Endothelial cell of umbilical vein (primary cell): ENCODE measurements at regions not wholly inside any gene's neighbourhood (a gene's known extent, or its start where the extent isn't known, plus 50 kb on each side); places are given as distances from the start of the nearest gene placed in this dataset.
A peak's percentile ranks its signal among the peaks of the same experiment; 100 is the strongest.

Experiments
- BruUV-seq: library from RNA; stranded (reverse); fragments of 400-500 nt; replicated peaks from 2 replicates; lab custom pipeline; 2021; lab: Mats Ljungman, UMichigan
- CTCF ChIA-PET: fragments of 300-600, 350-600 bp; sonication (Branson Sonifier 250); formaldehyde crosslinking; loops from one replicate; lab custom pipeline; 2021; ENCODE audit warnings: antibody characterized with exemption, inconsistent platforms; lab: Charles Lee
- POLR2A ChIA-PET: fragments of 300-600, 350-600 bp; sonication (Branson Sonifier 250); formaldehyde crosslinking; loops from one replicate; lab custom pipeline; 2021; ENCODE audit warnings: antibody characterized with exemption, inconsistent platforms; lab: Charles Lee
- DNase-seq: peaks from one replicate; pipeline ENCODE4 v3.0.0-alpha.2; 2011; ENCODE audit warnings: low read depth, low spot score
- FAIRE-seq: peaks from 2 replicates; lab custom pipeline; 2011; peaks lifted over from hg19 to GRCh38; lab: Jason Lieb, UNC
- H2AFZ ChIP-seq: 2 replicates; pipeline ENCODE4 v1.6.0; 2012; ENCODE audit warnings: low read depth, low read length, control low read depth, inconsistent platforms
- H3K27ac ChIP-seq: 2 replicates; pipeline ENCODE4 v1.5.1; 2011; ENCODE audit warnings: low read depth, mild to moderate bottlenecking, control low read depth, low read length, moderate library complexity; ENCODE audit not compliant: insufficient read depth
- H3K27me3 ChIP-seq, 2 experiments: 2 replicates each; pipeline versions ENCODE4 v1.6.0 to v1.6.1; 2011; ENCODE audit warnings: low read length in 2 of 2, mixed read lengths in 1 of 2; ENCODE audit not compliant: control insufficient read depth in 2 of 2, insufficient read depth in 2 of 2
- H3K36me3 ChIP-seq, 2 experiments: 2 replicates in 1 of 2; 3 replicates in 1 of 2; pipeline ENCODE4 v1.5.1; 2011; ENCODE audit warnings: low read length in 2 of 2, mild to moderate bottlenecking in 1 of 2, moderate library complexity in 1 of 2; ENCODE audit not compliant: control insufficient read depth in 2 of 2, insufficient read depth in 2 of 2; ENCODE audit errors: extremely low read depth in 1 of 2
- H3K4me1 ChIP-seq: 3 replicates; pipeline ENCODE4 v1.5.1; 2011; ENCODE audit warnings: mild to moderate bottlenecking, low read length; ENCODE audit not compliant: control insufficient read depth, insufficient read depth; ENCODE audit errors: extremely low read depth
- H3K4me2 ChIP-seq: 2 replicates; pipeline ENCODE4 v1.6.1; 2011; ENCODE audit warnings: low read length, control low read depth, mixed read lengths; ENCODE audit not compliant: insufficient read depth
- H3K4me3 ChIP-seq, 3 experiments: fragments of 200-600 bp in 1 of 3; sonication (generic), shearing (Covaris generic) in 1 of 3; replicated peaks in 1 of 3; 2 replicates each; pipeline ENCODE4 v1.5.1; 2011 to 2016; ENCODE audit warnings: control low read depth in 3 of 3, low read length in 3 of 3, mild to moderate bottlenecking in 2 of 3, inconsistent platforms in 1 of 3, low read depth in 1 of 3, moderate library complexity in 1 of 3; ENCODE audit not compliant: insufficient read depth in 1 of 3
- H3K79me2 ChIP-seq: 2 replicates; pipeline ENCODE4 v1.6.0; 2012; ENCODE audit warnings: low read length, inconsistent platforms; ENCODE audit not compliant: control insufficient read depth, insufficient read depth
- H3K9ac ChIP-seq: replicated peaks from 2 replicates; pipeline ENCODE3; 2011; ENCODE audit warnings: low read length, control low read depth; ENCODE audit not compliant: insufficient read depth; ENCODE audit errors: extremely low read depth
- H3K9me1 ChIP-seq: replicated peaks from 3 replicates; pipeline ENCODE4 v1.6.0; 2011; ENCODE audit warnings: mild to moderate bottlenecking, low read length; ENCODE audit not compliant: control insufficient read depth, insufficient read depth; ENCODE audit errors: extremely low read depth
- H3K9me3 ChIP-seq: replicated peaks from 2 replicates; pipeline ENCODE4 v1.5.1; 2012; ENCODE audit warnings: low read length, inconsistent platforms; ENCODE audit not compliant: control insufficient read depth, insufficient read depth
- H4K20me1 ChIP-seq: replicated peaks from 2 replicates; pipeline ENCODE3; 2011; ENCODE audit warnings: mild to moderate bottlenecking, low read length; ENCODE audit not compliant: control insufficient read depth, insufficient read depth; ENCODE audit errors: extremely low read depth
- CTCF ChIP-seq, 2 donors: IDR thresholded peaks; 1 replicate in 1 of 2; 2 replicates in 1 of 2; pipeline ENCODE4 v1.5.1; 2011; ENCODE audit warnings: low read length in 2 of 2, mild to moderate bottlenecking in 2 of 2, moderate library complexity in 2 of 2, control low read depth in 1 of 2, inconsistent platforms in 1 of 2, low read depth in 1 of 2; ENCODE audit not compliant: insufficient read depth in 1 of 2; ENCODE audit errors: extremely low read depth in 1 of 2
- EZH2 ChIP-seq: IDR thresholded peaks from 2 replicates; pipeline ENCODE4 v1.6.1; 2012; ENCODE audit warnings: borderline replicate concordance, low read depth, mild to moderate bottlenecking, moderate library complexity, low read length, inconsistent platforms; ENCODE audit not compliant: severe bottlenecking
- FOS ChIP-seq: IDR thresholded peaks from 2 replicates; pipeline ENCODE4 v1.6.1; 2011; ENCODE audit warnings: mild to moderate bottlenecking, low read length, moderate library complexity, borderline replicate concordance; ENCODE audit not compliant: insufficient read depth
- GATA2 ChIP-seq: IDR thresholded peaks from 2 replicates; pipeline ENCODE4 v1.7.0; 2011; ENCODE audit warnings: low read depth, mild to moderate bottlenecking, moderate library complexity, mixed read lengths, low read length; ENCODE audit not compliant: insufficient read length, insufficient read depth
- JUN ChIP-seq: IDR thresholded peaks from 2 replicates; pipeline ENCODE4 v1.6.1; 2011; ENCODE audit warnings: borderline replicate concordance, low read depth; ENCODE audit not compliant: insufficient read length, insufficient read depth
- MAX ChIP-seq: IDR thresholded peaks from 2 replicates; pipeline ENCODE4 v1.6.1; 2011; ENCODE audit not compliant: insufficient read depth, insufficient read length
- MYC ChIP-seq: IDR thresholded peaks from one replicate; pipeline ENCODE4 v1.6.1; 2011; ENCODE audit warnings: mild to moderate bottlenecking, low read depth, low read length
- POLR2A ChIP-seq: IDR thresholded peaks from 2 replicates; pipeline ENCODE4 v1.6.1; 2012; ENCODE audit warnings: low read depth, mild to moderate bottlenecking, control low read depth, low read length
- POLR2AphosphoS5 ChIP-seq: IDR thresholded peaks from 2 replicates; pipeline ENCODE4 v1.6.1; 2012; ENCODE audit warnings: low read depth, mild to moderate bottlenecking, control low read depth, low read length, moderate library complexity; ENCODE audit not compliant: insufficient read depth
- dilution Hi-C: fragments of 300-500 bp; cut with MboI; formaldehyde crosslinking; loops from one replicate; pipeline ENCODE4 v1.15.0; 2019; ENCODE audit warnings: low sequenced_read_pairs; ENCODE audit not compliant: extremely low pct_ligation_motif_present
- intact Hi-C: fragments of 100-400 bp; cut with micrococcal nuclease; formaldehyde crosslinking; loops from one replicate; pipeline ENCODE4 v1.10.0; 2022

DNA sequence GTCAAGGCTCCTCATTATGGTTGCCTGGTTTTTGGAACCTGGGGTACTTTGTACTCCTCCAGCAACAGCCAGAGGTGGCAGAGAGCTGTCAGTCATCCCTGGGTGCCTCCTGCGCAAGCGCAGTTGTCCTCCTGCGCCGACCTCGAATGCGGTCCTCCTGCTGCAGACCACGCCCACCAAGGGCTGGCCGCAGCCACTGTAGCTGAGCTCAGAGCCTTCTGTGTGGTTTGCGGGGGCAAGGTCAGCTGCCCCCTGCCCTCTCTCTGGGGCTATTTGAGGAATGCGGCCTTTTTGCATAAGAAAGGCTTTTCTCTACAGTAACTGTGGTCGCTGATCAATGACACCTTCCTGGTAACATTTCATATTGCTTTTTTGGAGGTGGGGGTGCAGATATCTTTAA, 131.3 kb upstream of the SNRPN start:
- H3K4me2 ChIP-seq = no peak overlapping the region
- no peaks in the 10 kb centered on the region for H3K79me2 ChIP-seq
- no peaks in the 10 kb centered on the region for H3K36me3 ChIP-seq
- peak; percentile 3 for DNase-seq
- no peak overlapping the region for H2AFZ ChIP-seq
- no peaks in the 10 kb centered on the region for H4K20me1 ChIP-seq
- intact Hi-C loops = no loop called here
- dilution Hi-C loops = no loop called here
- no peak overlapping the region for H3K27ac ChIP-seq
- H3K9ac ChIP-seq = no peak overlapping the region
- POLR2A ChIA-PET = no interaction called here
- BruUV-seq = no TSS peak
- TF ChIP-seq GATA2 (no peak), FOS (no peak), EZH2 (no peak), MYC (no peak), POLR2A (no peak), JUN (no peak), POLR2AphosphoS5 (no peak), CTCF (IDR thresholded peaks at IDR 0.05; ENCODE audit: extremely low read depth in 1 of 2, insufficient read depth in 1 of 2, low read depth in 1 of 2, low read length in 2 of 2) (no peak), MAX (no peak)
- H3K4me1 ChIP-seq = no peaks in the 10 kb centered on the region
- H3K4me3 ChIP-seq = no peak overlapping the region
- no peaks in the 10 kb centered on the region for H3K9me3 ChIP-seq
- H3K9me1 ChIP-seq = no peaks in the 10 kb centered on the region
- H3K27me3 ChIP-seq = no peaks in the 10 kb centered on the region
- FAIRE-seq = no peak
- CTCF ChIA-PET = no interaction called here
